DND-41 (cell line): ENCODE measurements at regions not wholly inside any gene's neighbourhood (a gene's known extent, or its start where the extent isn't known, plus 50 kb on each side); places are given as distances from the start of the nearest gene placed in this dataset.
"Not testable (repeated sequence)": the region's sequence is repeated elsewhere in the genome, so short reads cannot be mapped to it uniquely, and the experiment has no call there.

Experiments used
- ATAC-seq: fragments of 200-7000 bp; cut with Tn5 transposase; 3 replicates; pipeline ENCODE4 v1.9.1; 2021; ENCODE audit warnings: low read depth; ENCODE audit not compliant: insufficient read depth
- DNase-seq: peaks from one replicate; pipeline ENCODE4 v3.0.0-alpha.2; 2020
- H2AFZ ChIP-seq: 2 replicates; pipeline ENCODE4 v1.6.0; 2012; ENCODE audit warnings: low read depth, low read length
- H3K27ac ChIP-seq: 2 replicates; pipeline ENCODE4 v1.5.1; 2012; ENCODE audit warnings: low read length, inconsistent platforms
- H3K27me3 ChIP-seq: fragments of 200-600 bp; sonication (generic); 2 replicates; pipeline ENCODE4 v1.6.0; 2012; ENCODE audit warnings: low read length, mild to moderate bottlenecking, inconsistent platforms; ENCODE audit not compliant: insufficient read depth, poor library complexity
- H3K36me3 ChIP-seq: 2 replicates; pipeline ENCODE4 v1.5.1; 2012; ENCODE audit warnings: low read length, inconsistent platforms; ENCODE audit not compliant: insufficient read depth
- H3K4me1 ChIP-seq: 2 replicates; pipeline ENCODE4 v1.5.1; 2012; ENCODE audit warnings: mild to moderate bottlenecking, low read length; ENCODE audit not compliant: insufficient read depth
- H3K4me2 ChIP-seq: 2 replicates; pipeline ENCODE4 v1.6.0; 2012; ENCODE audit warnings: mild to moderate bottlenecking, moderate library complexity, low read length, inconsistent platforms; ENCODE audit not compliant: insufficient read depth
- H3K4me3 ChIP-seq, 2 experiments: fragments of 200-600 bp in 1 of 2; shearing (Covaris generic) in 1 of 2; 2 replicates each; pipeline ENCODE4 v1.5.1; 2012 to 2016; ENCODE audit warnings: inconsistent platforms in 2 of 2, low read length in 2 of 2, mild to moderate bottlenecking in 2 of 2, low read depth in 1 of 2, moderate library complexity in 1 of 2
- H3K79me2 ChIP-seq: 2 replicates; pipeline ENCODE4 v1.6.0; 2012; ENCODE audit warnings: low read length, inconsistent platforms; ENCODE audit not compliant: insufficient read depth
- H3K9ac ChIP-seq: 2 replicates; pipeline ENCODE4 v1.6.0; 2012; ENCODE audit warnings: low read depth, mild to moderate bottlenecking, inconsistent platforms, low read length, moderate library complexity
- H3K9me3 ChIP-seq: 2 replicates; pipeline ENCODE4 v1.5.1; 2012; ENCODE audit warnings: low read length, moderate library complexity, mild to moderate bottlenecking, inconsistent platforms; ENCODE audit not compliant: insufficient read depth, severe bottlenecking
- H4K20me1 ChIP-seq: 2 replicates; pipeline ENCODE4 v1.6.0; 2012; ENCODE audit warnings: low read length; ENCODE audit not compliant: insufficient read depth
- CTCF ChIP-seq: IDR thresholded peaks from 2 replicates; pipeline ENCODE4 v1.5.1; 2012; ENCODE audit warnings: borderline replicate concordance, low read length, moderate library complexity, mild to moderate bottlenecking; ENCODE audit not compliant: poor library complexity, severe bottlenecking; ENCODE audit errors: extremely low read depth
- EZH2 ChIP-seq: IDR thresholded peaks from 3 replicates; pipeline ENCODE4 v1.6.1; 2012; ENCODE audit warnings: borderline replicate concordance, low read depth, mild to moderate bottlenecking, moderate library complexity, low read length, inconsistent platforms; ENCODE audit not compliant: severe bottlenecking

DNA sequence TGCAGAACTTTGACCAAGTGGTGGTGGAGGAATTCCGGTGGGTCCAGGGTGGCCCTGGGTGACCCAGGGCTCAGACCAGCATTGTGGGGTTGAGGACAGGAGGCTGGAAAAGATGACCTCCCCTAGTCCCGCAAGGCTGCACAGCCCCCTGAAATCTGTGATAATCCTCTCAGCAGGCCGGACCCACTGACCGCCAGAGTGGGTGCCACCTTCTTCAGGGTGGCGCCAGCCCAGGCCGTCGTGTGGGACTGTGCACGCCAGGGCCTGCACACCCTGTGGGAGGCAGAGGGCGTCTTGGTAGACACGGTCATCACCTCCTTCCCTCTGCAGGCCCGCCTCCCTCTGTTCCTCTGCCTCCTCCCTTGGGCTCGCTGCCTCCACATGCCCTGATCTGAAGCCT is 137.7 kb downstream of the TBC1D2B start:
- Histone ChIP-seq H3K4me2 (no peak overlapping the region), H3K4me1 (no peaks in the 10 kb centered on the region), H3K36me3 (no peaks in the 10 kb centered on the region), H3K27ac (no peak overlapping the region), H3K9me3 (no peaks in the 10 kb centered on the region), H3K9ac (no peak overlapping the region), H3K79me2 (no peaks in the 10 kb centered on the region), H3K4me3 (no peak overlapping the region), H2AFZ (no peak overlapping the region), H4K20me1 (no peaks in the 10 kb centered on the region), H3K27me3 (no peaks in the 10 kb centered on the region)
- DNase-seq (no peak), ATAC-seq (no peak)
- TF ChIP-seq EZH2, result no peak
- TF ChIP-seq CTCF, result no peak

- DNase-seq, result peak; percentile 10
- ATAC-seq, H3K27me3 ChIP-seq, H3K4me3 ChIP-seq, H3K4me2 ChIP-seq, H3K9ac ChIP-seq, H4K20me1 ChIP-seq, H3K27ac ChIP-seq, H3K9me3 ChIP-seq, H3K79me2 ChIP-seq, H3K4me1 ChIP-seq, H2AFZ ChIP-seq, H3K36me3 ChIP-seq: not testable (repeated sequence)
These were observed 138.5 kb downstream of the TBC1D2B start for GRCh38 chr15:77939026-77939425.

- H2AFZ ChIP-seq, H3K4me3 ChIP-seq, H3K4me2 ChIP-seq, H3K36me3 ChIP-seq, DNase-seq, ATAC-seq, H3K79me2 ChIP-seq, H3K27ac ChIP-seq, H3K9me3 ChIP-seq, H4K20me1 ChIP-seq, H3K9ac ChIP-seq, H3K27me3 ChIP-seq, H3K4me1 ChIP-seq: not testable (repeated sequence)
These were observed 139.0 kb downstream of the TBC1D2B start for GRCh38 chr15:77938546-77938945.

DNA sequence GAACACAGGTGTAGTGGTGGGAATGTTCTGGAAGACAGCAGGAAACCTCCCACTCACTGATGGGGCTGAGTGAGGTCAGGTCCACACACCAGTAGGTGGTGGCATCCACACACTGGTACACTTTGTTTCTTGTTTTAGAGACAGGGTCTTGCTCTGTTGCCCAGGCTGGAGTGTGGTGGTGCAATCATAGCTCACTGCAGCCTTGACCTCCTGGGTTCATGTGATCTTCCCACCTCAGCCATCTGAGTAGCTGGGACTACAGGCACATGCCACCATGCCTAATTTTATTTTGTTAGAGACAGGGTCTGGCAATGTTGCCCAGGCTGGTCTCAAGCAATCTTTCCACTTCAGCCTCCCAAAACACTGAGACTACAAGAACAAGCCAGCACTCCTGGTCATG is 140.9 kb downstream of the TBC1D2B start:
- not testable (repeated sequence) for H3K4me3 ChIP-seq, H3K36me3 ChIP-seq, H3K4me2 ChIP-seq, H3K27me3 ChIP-seq, H3K4me1 ChIP-seq, H4K20me1 ChIP-seq, H3K27ac ChIP-seq, H3K9me3 ChIP-seq, H2AFZ ChIP-seq, H3K9ac ChIP-seq, H3K79me2 ChIP-seq, DNase-seq, ATAC-seq

GRCh38 chr15:77934516-77934915 is 143.0 kb downstream of the TBC1D2B start:
- H3K79me2 ChIP-seq, H3K4me3 ChIP-seq, H3K9ac ChIP-seq, H3K4me2 ChIP-seq, ATAC-seq, H4K20me1 ChIP-seq, DNase-seq, H3K27ac ChIP-seq, H3K9me3 ChIP-seq, H3K4me1 ChIP-seq, H3K27me3 ChIP-seq, H3K36me3 ChIP-seq, H2AFZ ChIP-seq: not testable (repeated sequence)

DNA sequence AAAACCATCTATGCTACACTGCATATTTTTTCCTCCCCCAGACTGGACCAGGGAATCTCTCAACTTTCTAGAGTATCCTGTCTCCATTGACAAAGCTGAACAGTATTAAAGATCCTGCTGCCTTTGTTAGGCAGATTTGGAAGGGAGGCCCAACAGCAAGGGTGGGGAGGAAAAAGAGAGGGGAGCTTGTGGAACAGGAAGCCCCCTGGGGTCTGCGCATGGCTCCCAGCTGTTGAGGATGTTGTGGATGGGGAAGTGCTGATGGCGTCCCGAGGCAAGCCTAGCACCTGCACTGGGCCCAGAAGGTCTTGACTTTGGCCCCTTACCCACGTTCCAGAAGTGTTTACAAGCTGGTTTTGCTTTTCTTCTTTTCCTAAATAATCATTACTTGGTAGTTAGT is 146.6 kb downstream of the TBC1D2B start:
- not testable (repeated sequence) for H3K27ac ChIP-seq, H2AFZ ChIP-seq, H3K4me3 ChIP-seq, H3K4me1 ChIP-seq, H3K4me2 ChIP-seq, H3K36me3 ChIP-seq, DNase-seq, H3K79me2 ChIP-seq, H4K20me1 ChIP-seq, H3K9me3 ChIP-seq, H3K27me3 ChIP-seq, H3K9ac ChIP-seq, ATAC-seq

DNA sequence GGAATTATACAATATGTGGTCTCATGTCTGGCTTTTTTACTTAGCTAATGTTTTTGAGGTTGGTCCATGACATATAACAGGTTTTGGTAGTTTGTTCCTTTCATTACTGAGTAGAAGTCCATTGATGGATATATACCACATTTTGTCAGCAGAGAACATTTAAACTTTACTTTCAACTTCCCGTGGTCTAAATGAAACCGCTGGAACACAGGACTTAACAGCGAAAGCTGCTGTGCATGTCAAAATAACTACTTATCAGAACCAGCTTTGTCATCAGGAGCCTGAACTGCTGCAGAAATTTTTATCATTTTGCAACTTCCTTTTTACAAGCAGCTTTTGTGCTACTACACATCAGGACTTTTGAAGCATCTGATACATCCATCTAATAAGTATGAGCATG is 147.0 kb downstream of the TBC1D2B start:
- ATAC-seq, H3K4me3 ChIP-seq, H3K27ac ChIP-seq, H3K4me2 ChIP-seq, DNase-seq, H3K36me3 ChIP-seq, H3K9me3 ChIP-seq, H3K4me1 ChIP-seq, H3K9ac ChIP-seq, H2AFZ ChIP-seq, H3K79me2 ChIP-seq, H3K27me3 ChIP-seq, H4K20me1 ChIP-seq: not testable (repeated sequence)

DNA sequence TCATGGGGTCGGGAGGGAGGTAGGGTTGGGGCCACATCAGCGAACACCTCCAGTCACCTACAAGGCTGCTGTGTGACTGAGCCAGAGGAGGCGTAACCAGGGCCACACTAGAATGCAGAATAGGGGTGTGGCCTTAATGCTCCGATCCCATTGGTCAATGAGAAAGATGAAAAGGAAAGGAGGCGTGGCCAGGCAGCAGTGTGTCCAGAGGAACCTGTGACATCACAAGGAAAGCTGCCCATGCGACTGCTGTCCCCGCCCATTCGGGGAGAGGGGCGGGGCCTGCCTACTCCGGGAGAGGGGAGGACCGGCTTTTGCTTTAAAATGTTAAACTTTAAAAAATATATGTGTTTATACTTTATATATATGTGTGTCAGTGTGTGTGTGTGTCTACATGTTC is 150.7 kb downstream of the TBC1D2B start:
- H3K9ac ChIP-seq, H3K27me3 ChIP-seq, H3K4me3 ChIP-seq, H4K20me1 ChIP-seq, H3K4me2 ChIP-seq, H3K9me3 ChIP-seq, H3K36me3 ChIP-seq, ATAC-seq, H3K4me1 ChIP-seq, H3K79me2 ChIP-seq, H2AFZ ChIP-seq, H3K27ac ChIP-seq: not testable (repeated sequence)
- DNase-seq, result peak; percentile 26
